ENCODE measurements at regions not wholly inside any gene's neighbourhood (a gene's known extent, or its start where the extent isn't known, plus 50 kb on each side); places are given as distances from the start of the nearest gene placed in this dataset.

DNA sequence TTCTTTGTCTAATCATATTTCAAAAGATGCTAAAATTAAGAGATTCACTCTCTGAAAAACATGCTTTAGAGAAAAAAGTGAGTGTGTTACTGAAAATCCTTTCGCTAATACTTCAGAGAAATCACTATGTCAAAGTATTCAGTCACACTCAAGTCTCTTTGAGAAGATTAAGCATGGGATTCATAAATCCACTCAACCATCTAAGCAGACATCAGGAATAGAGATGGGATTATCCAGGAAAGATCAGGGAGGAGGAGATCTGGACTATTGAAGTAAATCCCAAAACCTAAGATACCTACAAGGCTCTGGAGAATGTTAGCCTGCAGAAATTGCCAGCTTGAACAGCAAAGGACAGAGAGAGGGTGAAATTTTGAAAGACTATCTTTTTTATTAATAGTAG, 317.2 kb upstream of the ACO1 start:
- Histone ChIP-seq H3K4me1 (no peaks in the 10 kb centered on the region), H3K4me3 (no peak overlapping the region), H3K36me3 (no peaks in the 10 kb centered on the region), H3K9me3 (peaks cover 0 to 4% (median 0%) of the 10 kb centered on the region in 12 donors), H3K27me3 (no peaks in the 10 kb centered on the region), H3K27ac (no peak overlapping the region)
- intact Hi-C loops (cut with DNase I), result no loop called here
- TF ChIP-seq, protein P1, sequence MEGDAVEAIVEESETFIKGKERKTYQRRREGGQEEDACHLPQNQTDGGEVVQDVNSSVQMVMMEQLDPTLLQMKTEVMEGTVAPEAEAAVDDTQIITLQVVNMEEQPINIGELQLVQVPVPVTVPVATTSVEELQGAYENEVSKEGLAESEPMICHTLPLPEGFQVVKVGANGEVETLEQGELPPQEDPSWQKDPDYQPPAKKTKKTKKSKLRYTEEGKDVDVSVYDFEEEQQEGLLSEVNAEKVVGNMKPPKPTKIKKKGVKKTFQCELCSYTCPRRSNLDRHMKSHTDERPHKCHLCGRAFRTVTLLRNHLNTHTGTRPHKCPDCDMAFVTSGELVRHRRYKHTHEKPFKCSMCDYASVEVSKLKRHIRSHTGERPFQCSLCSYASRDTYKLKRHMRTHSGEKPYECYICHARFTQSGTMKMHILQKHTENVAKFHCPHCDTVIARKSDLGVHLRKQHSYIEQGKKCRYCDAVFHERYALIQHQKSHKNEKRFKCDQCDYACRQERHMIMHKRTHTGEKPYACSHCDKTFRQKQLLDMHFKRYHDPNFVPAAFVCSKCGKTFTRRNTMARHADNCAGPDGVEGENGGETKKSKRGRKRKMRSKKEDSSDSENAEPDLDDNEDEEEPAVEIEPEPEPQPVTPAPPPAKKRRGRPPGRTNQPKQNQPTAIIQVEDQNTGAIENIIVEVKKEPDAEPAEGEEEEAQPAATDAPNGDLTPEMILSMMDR (IDR thresholded peaks at IDR 0.05), result no peak
- ATAC-seq, result no peak
- DNase-seq, result no peak
- 38 to 94% (median 66%) methylated on average over 1 of the region's 1 CpG for WGBS, 4 donors

GRCh38 chr9:32069169-32069813, 315.2 kb upstream of the ACO1 start:
- no peak for ATAC-seq
- intact Hi-C loops (cut with DNase I), result no loop called here
- no peaks in the 10 kb centered on the region for H3K27me3 ChIP-seq
- no peaks in the 10 kb centered on the region for H3K4me1 ChIP-seq
- no peak for TF ChIP-seq POLR2A (IDR thresholded peaks at IDR 0.05)
- TF ChIP-seq, protein P1 (IDR thresholded peaks at IDR 0.05), result peak in 1 of 12 donors; percentile 10
- no peak overlapping the region for H3K4me3 ChIP-seq
- H3K36me3 ChIP-seq, result no peaks in the 10 kb centered on the region
- 53 to 71% (median 69%) methylated on average over 9 of the region's 9 CpGs for WGBS, 4 donors
- no peak overlapping the region for H3K27ac ChIP-seq
- no peak for DNase-seq
- peaks cover 0 to 2% (median 0%) of the 10 kb centered on the region in 12 donors for H3K9me3 ChIP-seq

DNA sequence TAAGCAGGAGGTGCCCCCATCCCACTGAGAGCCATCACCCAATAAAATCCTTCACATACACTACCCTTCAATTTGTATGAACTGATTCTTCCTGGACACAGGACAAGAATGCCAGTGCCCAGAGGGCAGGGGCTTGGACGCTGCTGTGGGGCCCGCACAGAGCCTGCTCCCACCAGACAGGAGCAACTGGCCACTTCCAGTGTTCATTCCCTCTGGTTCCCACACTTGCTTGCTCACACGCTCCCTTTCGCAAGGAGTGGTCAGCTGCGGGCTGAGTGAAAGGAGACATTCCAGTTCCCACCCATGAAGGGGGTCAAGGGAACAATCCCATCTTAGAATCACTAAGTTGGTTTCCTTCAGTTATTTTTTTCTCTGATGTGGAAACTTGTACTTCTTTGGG, 314.5 kb upstream of the ACO1 start:
- no peaks in the 10 kb centered on the region for H3K4me1 ChIP-seq
- no peak overlapping the region for H3K27ac ChIP-seq
- no peaks in the 10 kb centered on the region for H3K27me3 ChIP-seq
- peaks cover 0 to 2% (median 0%) of the 10 kb centered on the region in 12 donors for H3K9me3 ChIP-seq
- DNase-seq (no peak), ATAC-seq (no peak)
- TF ChIP-seq, protein P1 (IDR thresholded peaks at IDR 0.05), result no peak
- TF ChIP-seq POLR2A (IDR thresholded peaks at IDR 0.05), result no peak
- 87 to 92% (median 90%) methylated on average over 5 of the region's 5 CpGs for WGBS, 4 donors
- H3K36me3 ChIP-seq, result no peaks in the 10 kb centered on the region
- intact Hi-C loops (cut with DNase I), result no loop called here
- no peak overlapping the region for H3K4me3 ChIP-seq

DNA sequence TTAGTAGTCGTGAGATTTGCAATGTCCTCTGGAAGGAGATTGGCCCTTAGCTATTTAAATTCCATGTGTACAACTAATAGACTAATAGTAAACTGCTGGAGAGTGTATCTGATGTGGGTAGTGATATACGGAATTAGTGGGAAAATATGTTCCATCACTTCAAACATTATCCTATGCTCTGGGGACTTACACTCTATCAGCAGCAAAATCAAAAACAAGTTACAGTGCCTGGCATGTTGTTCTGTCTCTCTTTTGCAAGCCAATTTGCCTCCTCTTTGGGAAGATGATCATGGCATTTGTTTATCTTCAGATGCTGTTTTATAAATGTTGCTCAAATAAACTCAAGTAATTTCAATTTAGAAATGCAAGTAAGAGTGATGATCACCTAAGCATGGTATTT, 311.9 kb upstream of the ACO1 start:
- intact Hi-C loops (cut with DNase I), result no loop called here
- TF ChIP-seq, protein P1 (IDR thresholded peaks at IDR 0.05), result no peak
- no peak for TF ChIP-seq POLR2A (IDR thresholded peaks at IDR 0.05)
- ATAC-seq, result no peak
- H3K27ac ChIP-seq, result no peak overlapping the region
- H3K4me1 ChIP-seq, result no peaks in the 10 kb centered on the region
- no peak overlapping the region for H3K4me3 ChIP-seq
- H3K27me3 ChIP-seq, result no peaks in the 10 kb centered on the region
- H3K9me3 ChIP-seq, result peaks cover 0 to 2% (median 0%) of the 10 kb centered on the region in 12 donors
- WGBS, 4 donors, result 47 to 71% (median 65%) methylated on average over 2 of the region's 2 CpGs
- no peaks in the 10 kb centered on the region for H3K36me3 ChIP-seq
- no peak for DNase-seq
